HepG2 (cell line): ENCODE measurements at regions not wholly inside any gene's neighbourhood (a gene's known extent, or its start where the extent isn't known, plus 50 kb on each side); places are given as distances from the start of the nearest gene placed in this dataset.

Source experiments
- ATAC-seq: fragments of 200-7000 bp; cut with Tn5 transposase; 3 replicates; pipeline ENCODE4 v1.9.1; 2020; ENCODE audit warnings: mild to moderate bottlenecking, moderate library complexity
- BruUV-seq: library from RNA; stranded (reverse); fragments of 400-500 nt; replicated peaks from 2 replicates; lab custom pipeline; 2021; lab: Mats Ljungman, UMichigan
- CTCF ChIA-PET: fragments of 300-600 bp; formaldehyde crosslinking; extraction: SDS; loops from one replicate; lab custom pipeline; 2021; ENCODE audit warnings: low total read pairs, inconsistent platforms, low intra/inter-chr PET ratio; lab: Yijun Ruan, JAX
- POLR2A ChIA-PET: fragments of 350-600 bp; sonication (Branson Sonifier 250); formaldehyde crosslinking; loops from one replicate; lab custom pipeline; 2020; ENCODE audit warnings: antibody characterized with exemption, inconsistent platforms; lab: Yijun Ruan, JAX
- DNase-seq: peaks from one replicate; pipeline ENCODE4 v3.0.0-alpha.2; 2015; ENCODE audit warnings: low spot score
- FAIRE-seq: peaks from 3 replicates; lab custom pipeline; 2011; peaks lifted over from hg19 to GRCh38; lab: Jason Lieb, UNC
- H2AFZ ChIP-seq: one replicate; pipeline ENCODE4 v1.6.1; 2011; ENCODE audit warnings: low read length, inconsistent platforms
- H3K27ac ChIP-seq: fragments of 300-600 bp; 3 replicates; pipeline ENCODE4 v1.8.0; 2011; ENCODE audit warnings: mixed run types, mild to moderate bottlenecking, mixed read lengths, low read length, inconsistent platforms; ENCODE audit not compliant: insufficient read depth; ENCODE audit errors: extremely low read length
- H3K27me3 ChIP-seq, 2 experiments: fragments of 200-600 bp in 1 of 2; 2 replicates in 1 of 2; 3 replicates in 1 of 2; pipeline versions ENCODE4 v1.6.0 to v1.8.0; 2011; ENCODE audit warnings: low read length in 2 of 2, mild to moderate bottlenecking in 2 of 2, moderate library complexity in 2 of 2, inconsistent platforms in 1 of 2; ENCODE audit not compliant: insufficient read depth in 2 of 2, control insufficient read depth in 1 of 2
- H3K36me3 ChIP-seq, 2 experiments: fragments of 200-600 bp in 1 of 2; replicated peaks in 1 of 2; 2 replicates in 1 of 2; 3 replicates in 1 of 2; pipeline versions ENCODE4 v1.5.1 to v1.8.0; 2011; ENCODE audit warnings: low read length in 2 of 2, inconsistent platforms in 1 of 2; ENCODE audit not compliant: insufficient read depth in 2 of 2, control insufficient read depth in 1 of 2
- H3K4me1 ChIP-seq: 2 replicates; pipeline ENCODE4 v1.5.1; 2012; ENCODE audit warnings: low read length, inconsistent platforms; ENCODE audit not compliant: insufficient read depth
- H3K4me2 ChIP-seq: 2 replicates; pipeline ENCODE4 v1.6.0; 2011; ENCODE audit warnings: low read depth, low read length, inconsistent platforms
- H3K4me3 ChIP-seq, 3 experiments: fragments of 200-600 bp in 1 of 3; sonication (generic), shearing (Covaris generic) in 1 of 3; replicated peaks in 1 of 3; 2 replicates each; pipeline ENCODE4 v1.5.1; 2011 to 2016; ENCODE audit warnings: low read length in 3 of 3, inconsistent platforms in 2 of 3, low read depth in 2 of 3, mild to moderate bottlenecking in 2 of 3, control low read depth in 1 of 3, mixed read lengths in 1 of 3; ENCODE audit not compliant: insufficient read depth in 1 of 3
- H3K79me2 ChIP-seq: one replicate; pipeline ENCODE4 v1.6.1; 2011; ENCODE audit warnings: low read length, inconsistent platforms; ENCODE audit not compliant: insufficient read depth
- H3K9ac ChIP-seq: 2 replicates; pipeline ENCODE4 v1.6.0; 2011; ENCODE audit warnings: mild to moderate bottlenecking, low read depth, low read length, inconsistent platforms; ENCODE audit not compliant: insufficient read depth
- H3K9me3 ChIP-seq: 2 replicates; pipeline ENCODE4 v1.5.1; 2012; ENCODE audit warnings: mild to moderate bottlenecking, low read length
- H4K20me1 ChIP-seq: 2 replicates; pipeline ENCODE4 v1.6.0; 2011; ENCODE audit warnings: inconsistent platforms, mild to moderate bottlenecking, low read length, moderate library complexity; ENCODE audit not compliant: insufficient read depth
- CCDC6 ChIP-seq: sonication (generic); formaldehyde crosslinking; IDR thresholded peaks from 2 replicates; pipeline ENCODE4 v1.8.1; 2022; ENCODE audit warnings: mild to moderate bottlenecking, missing genetic modification reagents, moderate library complexity
- DR1 ChIP-seq: sonication (generic); formaldehyde crosslinking; IDR thresholded peaks from 2 replicates; pipeline ENCODE4 v1.8.0; 2021; ENCODE audit warnings: mild to moderate bottlenecking, missing genetic modification reagents, inconsistent platforms
- DZIP1 ChIP-seq: sonication (generic); formaldehyde crosslinking; IDR thresholded peaks from 2 replicates; pipeline ENCODE4 v1.5.0; 2020; ENCODE audit warnings: mild to moderate bottlenecking, missing genetic modification reagents
- GZF1 ChIP-seq: sonication (generic); formaldehyde crosslinking; IDR thresholded peaks from 2 replicates; pipeline ENCODE4 v1.5.1; 2020; ENCODE audit warnings: mild to moderate bottlenecking, missing genetic modification reagents
- HNF4A ChIP-seq: sonication (generic); formaldehyde crosslinking; IDR thresholded peaks from 2 replicates; pipeline ENCODE4 v1.4.0; 2020; ENCODE audit warnings: missing genetic modification reagents
- HOXD1 ChIP-seq: sonication (generic); formaldehyde crosslinking; IDR thresholded peaks from 2 replicates; pipeline ENCODE4 v1.5.0; 2020; ENCODE audit warnings: missing genetic modification reagents
- KDM5B ChIP-seq: sonication (generic); formaldehyde crosslinking; IDR thresholded peaks from 2 replicates; pipeline ENCODE4 v1.4.0; 2020; ENCODE audit warnings: missing genetic modification reagents, mild to moderate bottlenecking, borderline replicate concordance
- MYPOP ChIP-seq: sonication (generic); formaldehyde crosslinking; IDR thresholded peaks from 2 replicates; pipeline ENCODE4 v1.8.1; 2023; ENCODE audit warnings: mild to moderate bottlenecking, moderate library complexity, missing genetic modification reagents
- SIX4 ChIP-seq: sonication (generic); formaldehyde crosslinking; IDR thresholded peaks from 2 replicates; pipeline ENCODE4 v1.4.0; 2020; ENCODE audit warnings: missing genetic modification reagents
- ZIK1 ChIP-seq: sonication (generic); formaldehyde crosslinking; IDR thresholded peaks from 2 replicates; pipeline ENCODE4 v1.5.0; 2020; ENCODE audit warnings: mild to moderate bottlenecking, low read depth, missing genetic modification reagents, borderline replicate concordance
- ZMAT3 ChIP-seq: sonication (generic); formaldehyde crosslinking; conservative IDR thresholded peaks from 2 replicates; pipeline ENCODE4 v1.7.0; 2021; ENCODE audit warnings: missing genetic modification reagents
- ZNF563 ChIP-seq: sonication (generic); formaldehyde crosslinking; IDR thresholded peaks from 2 replicates; pipeline ENCODE4 v1.8.0; 2022; ENCODE audit warnings: mild to moderate bottlenecking, moderate library complexity, missing genetic modification reagents
- WGBS: methylation state at CpG from one replicate; pipeline ENCODE4 v1.1.6; 2017; ENCODE audit warnings: low lambda C conversion rate; 5-methylcytosine and 5-hydroxymethylcytosine counted together
- in situ Hi-C: cut with HindIII; loops from 2 replicates; pipeline ENCODE4 v1.10.0; 2017; ENCODE audit warnings: low pct_unique_long_range_greater_than_20kb; ENCODE audit not compliant: extremely low pct_ligation_motif_present
- intact Hi-C: fragments of 100-400 bp; cut with micrococcal nuclease; formaldehyde crosslinking; loops from one replicate; pipeline ENCODE4 v1.10.0; 2022; ENCODE audit not compliant: unreplicated experiment
- TF ChIP-seq, protein P1 (sequence below): sonication (generic); formaldehyde crosslinking; IDR thresholded peaks from 2 replicates; pipeline ENCODE4 v1.9.0; 2021; ENCODE audit warnings: missing genetic modification reagents, mild to moderate bottlenecking, borderline replicate concordance

DNA sequence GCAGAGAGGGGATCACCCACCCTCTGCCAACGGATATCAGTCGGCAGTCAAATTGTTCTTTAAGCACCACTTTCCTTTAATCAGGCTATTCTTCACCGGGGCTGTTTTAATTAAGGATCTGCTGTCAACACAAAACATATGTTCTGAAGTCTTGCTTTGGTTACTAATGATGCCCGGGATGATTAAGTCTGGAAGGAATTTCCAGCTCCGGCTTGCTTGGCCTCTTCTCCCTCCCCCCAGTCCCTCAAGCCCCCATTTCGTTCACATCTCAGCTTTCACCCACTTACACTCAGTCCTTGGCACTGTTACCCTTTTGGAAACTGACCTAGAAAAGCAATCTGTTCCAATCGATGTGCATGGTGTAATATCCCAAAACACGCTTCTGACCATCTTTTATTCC, 74.7 kb downstream of the MSX2 start:
- in situ Hi-C loops (loop anchor here (5.0 kb wide), 1 partner anchor 382 kb away; no protein-coding TSS in a partner anchor), intact Hi-C loops (no loop called here)
- DNase-seq (no peak), ATAC-seq (no peak), FAIRE-seq (no peak)
- no peak for TF ChIP-seq HOXD1 (CRISPR knock-in tag)
- no peak for TF ChIP-seq DZIP1 (CRISPR knock-in tag)
- no peak for TF ChIP-seq GZF1 (CRISPR knock-in tag)
- no peak for TF ChIP-seq MYPOP (CRISPR knock-in tag)
- no peak for TF ChIP-seq ZNF563
- TF ChIP-seq ZMAT3 (CRISPR knock-in tag): no peak
- TF ChIP-seq CCDC6: no peak
- no peak for TF ChIP-seq HNF4A (CRISPR knock-in tag)
- no peak for TF ChIP-seq KDM5B (CRISPR knock-in tag)
- TF ChIP-seq DR1: no peak
- TF ChIP-seq, protein P1, sequence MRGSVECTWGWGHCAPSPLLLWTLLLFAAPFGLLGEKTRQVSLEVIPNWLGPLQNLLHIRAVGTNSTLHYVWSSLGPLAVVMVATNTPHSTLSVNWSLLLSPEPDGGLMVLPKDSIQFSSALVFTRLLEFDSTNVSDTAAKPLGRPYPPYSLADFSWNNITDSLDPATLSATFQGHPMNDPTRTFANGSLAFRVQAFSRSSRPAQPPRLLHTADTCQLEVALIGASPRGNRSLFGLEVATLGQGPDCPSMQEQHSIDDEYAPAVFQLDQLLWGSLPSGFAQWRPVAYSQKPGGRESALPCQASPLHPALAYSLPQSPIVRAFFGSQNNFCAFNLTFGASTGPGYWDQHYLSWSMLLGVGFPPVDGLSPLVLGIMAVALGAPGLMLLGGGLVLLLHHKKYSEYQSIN (CRISPR knock-in tag): no peak
- TF ChIP-seq SIX4 (CRISPR knock-in tag): no peak
- TF ChIP-seq ZIK1: no peak
- H3K27ac ChIP-seq: no peak overlapping the region
- no TSS peak for BruUV-seq
- no peaks in the 10 kb centered on the region for H3K79me2 ChIP-seq
- no peak overlapping the region for H3K4me2 ChIP-seq
- no peaks in the 10 kb centered on the region for H4K20me1 ChIP-seq
- POLR2A ChIA-PET: no interaction called here
- H3K4me3 ChIP-seq: no peak overlapping the region
- CTCF ChIA-PET: no interaction called here
- H3K9me3 ChIP-seq: no peaks in the 10 kb centered on the region
- 2% methylated on average over 8 of the region's 8 CpGs for WGBS
- H3K9ac ChIP-seq: no peak overlapping the region
- no peaks in the 10 kb centered on the region for H3K4me1 ChIP-seq
- H2AFZ ChIP-seq: no peak overlapping the region
- peaks cover 1 to 10% of the 10 kb centered on the region in 2 experiments; a peak in 3 of 5 replicates for H3K27me3 ChIP-seq
- no peaks in the 10 kb centered on the region for H3K36me3 ChIP-seq
